ENCODE measurements at regions not wholly inside any gene's neighbourhood (a gene's known extent, or its start where the extent isn't known, plus 50 kb on each side); places are given as distances from the start of the nearest gene placed in this dataset.

DNA sequence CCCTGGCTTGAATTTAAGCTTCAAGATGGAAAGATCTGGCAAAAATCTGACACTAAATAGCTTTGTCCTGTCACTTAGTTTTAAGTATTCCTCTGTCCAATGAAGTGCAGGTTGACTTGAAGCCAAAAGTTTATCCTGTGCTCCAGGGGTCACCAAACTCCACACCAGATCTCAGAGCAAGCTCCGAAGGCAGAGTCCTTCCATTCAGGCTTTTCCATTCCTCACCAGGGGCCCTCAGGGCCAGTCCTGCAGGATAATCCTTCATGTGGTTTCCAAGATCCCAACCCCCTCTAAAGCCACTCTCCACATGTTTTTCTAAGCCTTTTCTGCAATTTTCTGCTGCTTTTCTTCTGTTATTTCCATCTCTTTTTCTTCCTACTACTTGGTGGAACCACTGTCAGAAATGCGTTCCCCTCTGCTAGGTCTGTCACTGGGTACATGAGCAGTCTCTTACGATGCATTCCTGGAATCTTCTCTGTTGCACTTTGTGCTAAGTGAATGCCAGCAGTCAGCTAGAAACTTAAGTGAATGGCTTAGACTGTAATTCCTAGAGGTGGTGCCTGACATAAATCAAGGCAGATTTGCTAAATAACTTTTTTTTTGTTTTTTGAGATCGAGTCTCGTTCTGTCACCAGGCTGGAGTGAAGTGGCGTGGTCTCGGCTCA lies 251.4 kb downstream of the MSRB3 start:
- Histone ChIP-seq H3K36me3 (ENCODE audit: control insufficient read depth in 4 of 4, insufficient read depth in 3 of 4, low read depth in 1 of 4, low read length in 3 of 4) (no peaks in the 10 kb centered on the region), H3K9ac (ENCODE audit: low read depth in 1 of 2, low read length in 2 of 2) (no peak overlapping the region), H3K27ac (ENCODE audit: low read depth in 1 of 2, low read length in 2 of 2) (no peak overlapping the region), H3K27me3 (ENCODE audit: control insufficient read depth in 4 of 4, insufficient read depth in 4 of 4, low read length in 3 of 4) (no peaks in the 10 kb centered on the region), H3K4me3 (ENCODE audit: low read depth in 1 of 3, low read length in 3 of 3) (no peak overlapping the region), H3K9me3 (ENCODE audit: control insufficient read depth in 4 of 4, low read length in 3 of 4) (no peaks in the 10 kb centered on the region), H3K4me1 (ENCODE audit: control insufficient read depth in 4 of 4, insufficient read depth in 4 of 4, low read length in 3 of 4) (no peaks in the 10 kb centered on the region)
- DNase-seq (ENCODE audit: low spot score) = no peak
- 94% methylated on average over 7 of the region's 7 CpGs for whole genome bisulfite sequencing
- no peak for TF ChIP-seq RAD21 (IDR thresholded peaks at IDR 0.05)
- TF ChIP-seq, protein P1, sequence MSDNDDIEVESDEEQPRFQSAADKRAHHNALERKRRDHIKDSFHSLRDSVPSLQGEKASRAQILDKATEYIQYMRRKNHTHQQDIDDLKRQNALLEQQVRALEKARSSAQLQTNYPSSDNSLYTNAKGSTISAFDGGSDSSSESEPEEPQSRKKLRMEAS (IDR thresholded peaks at IDR 0.05) = no peak
- TF ChIP-seq, protein P2, sequence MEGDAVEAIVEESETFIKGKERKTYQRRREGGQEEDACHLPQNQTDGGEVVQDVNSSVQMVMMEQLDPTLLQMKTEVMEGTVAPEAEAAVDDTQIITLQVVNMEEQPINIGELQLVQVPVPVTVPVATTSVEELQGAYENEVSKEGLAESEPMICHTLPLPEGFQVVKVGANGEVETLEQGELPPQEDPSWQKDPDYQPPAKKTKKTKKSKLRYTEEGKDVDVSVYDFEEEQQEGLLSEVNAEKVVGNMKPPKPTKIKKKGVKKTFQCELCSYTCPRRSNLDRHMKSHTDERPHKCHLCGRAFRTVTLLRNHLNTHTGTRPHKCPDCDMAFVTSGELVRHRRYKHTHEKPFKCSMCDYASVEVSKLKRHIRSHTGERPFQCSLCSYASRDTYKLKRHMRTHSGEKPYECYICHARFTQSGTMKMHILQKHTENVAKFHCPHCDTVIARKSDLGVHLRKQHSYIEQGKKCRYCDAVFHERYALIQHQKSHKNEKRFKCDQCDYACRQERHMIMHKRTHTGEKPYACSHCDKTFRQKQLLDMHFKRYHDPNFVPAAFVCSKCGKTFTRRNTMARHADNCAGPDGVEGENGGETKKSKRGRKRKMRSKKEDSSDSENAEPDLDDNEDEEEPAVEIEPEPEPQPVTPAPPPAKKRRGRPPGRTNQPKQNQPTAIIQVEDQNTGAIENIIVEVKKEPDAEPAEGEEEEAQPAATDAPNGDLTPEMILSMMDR (IDR thresholded peaks at IDR 0.05; ENCODE audit: low read depth, low read length, missing input control) = no peak
- no peak for TF ChIP-seq SP1 (IDR thresholded peaks at IDR 0.05)
- TF ChIP-seq FOXA2 (IDR thresholded peaks at IDR 0.05) = no peak
- TF ChIP-seq, protein P3, sequence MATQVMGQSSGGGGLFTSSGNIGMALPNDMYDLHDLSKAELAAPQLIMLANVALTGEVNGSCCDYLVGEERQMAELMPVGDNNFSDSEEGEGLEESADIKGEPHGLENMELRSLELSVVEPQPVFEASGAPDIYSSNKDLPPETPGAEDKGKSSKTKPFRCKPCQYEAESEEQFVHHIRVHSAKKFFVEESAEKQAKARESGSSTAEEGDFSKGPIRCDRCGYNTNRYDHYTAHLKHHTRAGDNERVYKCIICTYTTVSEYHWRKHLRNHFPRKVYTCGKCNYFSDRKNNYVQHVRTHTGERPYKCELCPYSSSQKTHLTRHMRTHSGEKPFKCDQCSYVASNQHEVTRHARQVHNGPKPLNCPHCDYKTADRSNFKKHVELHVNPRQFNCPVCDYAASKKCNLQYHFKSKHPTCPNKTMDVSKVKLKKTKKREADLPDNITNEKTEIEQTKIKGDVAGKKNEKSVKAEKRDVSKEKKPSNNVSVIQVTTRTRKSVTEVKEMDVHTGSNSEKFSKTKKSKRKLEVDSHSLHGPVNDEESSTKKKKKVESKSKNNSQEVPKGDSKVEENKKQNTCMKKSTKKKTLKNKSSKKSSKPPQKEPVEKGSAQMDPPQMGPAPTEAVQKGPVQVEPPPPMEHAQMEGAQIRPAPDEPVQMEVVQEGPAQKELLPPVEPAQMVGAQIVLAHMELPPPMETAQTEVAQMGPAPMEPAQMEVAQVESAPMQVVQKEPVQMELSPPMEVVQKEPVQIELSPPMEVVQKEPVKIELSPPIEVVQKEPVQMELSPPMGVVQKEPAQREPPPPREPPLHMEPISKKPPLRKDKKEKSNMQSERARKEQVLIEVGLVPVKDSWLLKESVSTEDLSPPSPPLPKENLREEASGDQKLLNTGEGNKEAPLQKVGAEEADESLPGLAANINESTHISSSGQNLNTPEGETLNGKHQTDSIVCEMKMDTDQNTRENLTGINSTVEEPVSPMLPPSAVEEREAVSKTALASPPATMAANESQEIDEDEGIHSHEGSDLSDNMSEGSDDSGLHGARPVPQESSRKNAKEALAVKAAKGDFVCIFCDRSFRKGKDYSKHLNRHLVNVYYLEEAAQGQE (IDR thresholded peaks at IDR 0.05) = no peak
- TF ChIP-seq, protein P4, sequence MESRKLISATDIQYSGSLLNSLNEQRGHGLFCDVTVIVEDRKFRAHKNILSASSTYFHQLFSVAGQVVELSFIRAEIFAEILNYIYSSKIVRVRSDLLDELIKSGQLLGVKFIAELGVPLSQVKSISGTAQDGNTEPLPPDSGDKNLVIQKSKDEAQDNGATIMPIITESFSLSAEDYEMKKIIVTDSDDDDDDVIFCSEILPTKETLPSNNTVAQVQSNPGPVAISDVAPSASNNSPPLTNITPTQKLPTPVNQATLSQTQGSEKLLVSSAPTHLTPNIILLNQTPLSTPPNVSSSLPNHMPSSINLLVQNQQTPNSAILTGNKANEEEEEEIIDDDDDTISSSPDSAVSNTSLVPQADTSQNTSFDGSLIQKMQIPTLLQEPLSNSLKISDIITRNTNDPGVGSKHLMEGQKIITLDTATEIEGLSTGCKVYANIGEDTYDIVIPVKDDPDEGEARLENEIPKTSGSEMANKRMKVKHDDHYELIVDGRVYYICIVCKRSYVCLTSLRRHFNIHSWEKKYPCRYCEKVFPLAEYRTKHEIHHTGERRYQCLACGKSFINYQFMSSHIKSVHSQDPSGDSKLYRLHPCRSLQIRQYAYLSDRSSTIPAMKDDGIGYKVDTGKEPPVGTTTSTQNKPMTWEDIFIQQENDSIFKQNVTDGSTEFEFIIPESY (IDR thresholded peaks at IDR 0.05) = no peak
- no peak for TF ChIP-seq EGR1 (IDR thresholded peaks at IDR 0.05; ENCODE audit: low read depth in 2 of 2)
- TF ChIP-seq HNF4G (IDR thresholded peaks at IDR 0.05) = no peak
- no peak for TF ChIP-seq NR2F2 (IDR thresholded peaks at IDR 0.05)
- TF ChIP-seq YY1 (IDR thresholded peaks at IDR 0.05) = no peak
- TF ChIP-seq, protein P5, sequence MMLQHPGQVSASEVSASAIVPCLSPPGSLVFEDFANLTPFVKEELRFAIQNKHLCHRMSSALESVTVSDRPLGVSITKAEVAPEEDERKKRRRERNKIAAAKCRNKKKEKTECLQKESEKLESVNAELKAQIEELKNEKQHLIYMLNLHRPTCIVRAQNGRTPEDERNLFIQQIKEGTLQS (IDR thresholded peaks at IDR 0.05) = no peak
- no peak for TF ChIP-seq JUND (IDR thresholded peaks at IDR 0.05)
- no peak for TF ChIP-seq TAF1 (conservative IDR thresholded peaks at IDR 0.05)
- no peak for TF ChIP-seq FOXA1 (IDR thresholded peaks at IDR 0.05)
- TF ChIP-seq GABPA (IDR thresholded peaks at IDR 0.05 in 1 of 2, conservative IDR thresholded peaks at IDR 0.05 in 1 of 2) = no peak
- no peak for TF ChIP-seq HNF4A (conservative IDR thresholded peaks at IDR 0.05)

All from liver (tissue), 8 donors.